HEK293 (cell line): ENCODE measurements at regions not wholly inside any gene's neighbourhood (a gene's known extent, or its start where the extent isn't known, plus 50 kb on each side); places are given as distances from the start of the nearest gene placed in this dataset.

ENCODE experiments used
- CTCF ChIA-PET: fragments of 350-600 bp; formaldehyde crosslinking; extraction: SDS; loops from one replicate; lab custom pipeline; 2021; ENCODE audit warnings: antibody characterized with exemption; lab: Yijun Ruan, JAX
- POLR2A ChIA-PET: fragments of 300-600 bp; formaldehyde crosslinking; extraction: SDS; loops from one replicate; lab custom pipeline; 2020; ENCODE audit warnings: antibody characterized with exemption, inconsistent platforms; lab: Yijun Ruan, JAX
- H3K27ac ChIP-seq: fragments of 200-500 bp; sonication (Bioruptor generic); 2 replicates; pipeline ENCODE4 v1.5.1; 2014; ENCODE audit warnings: low read depth, low read length, control low read depth, inconsistent platforms; ENCODE audit errors: extremely low read depth
- H3K36me3 ChIP-seq, 2 experiments: fragments of 200-500 bp in 1 of 2; sonication (Bioruptor generic) in 1 of 2; 1 replicate in 1 of 2; 2 replicates in 1 of 2; pipeline ENCODE4 v1.5.1; 2014 to 2017; ENCODE audit warnings: inconsistent platforms in 2 of 2, low read length in 2 of 2; ENCODE audit not compliant: control insufficient read depth in 2 of 2, insufficient read depth in 1 of 2
- H3K4me1 ChIP-seq: fragments of 200-500 bp; sonication (Bioruptor generic); 2 replicates; pipeline ENCODE4 v1.5.1; 2014; ENCODE audit warnings: mild to moderate bottlenecking, low read length, inconsistent platforms; ENCODE audit not compliant: control insufficient read depth, insufficient read depth
- H3K4me3 ChIP-seq: 2 replicates; pipeline ENCODE4 v1.5.1; 2011; ENCODE audit warnings: low read depth, mild to moderate bottlenecking, control low read depth, low read length, moderate library complexity
- H3K9me3 ChIP-seq: fragments of 200-500 bp; sonication (Bioruptor generic); 2 replicates; pipeline ENCODE4 v1.5.1; 2014; ENCODE audit warnings: low read depth, low read length, inconsistent platforms; ENCODE audit not compliant: control insufficient read depth, insufficient read depth
- BCL6B ChIP-seq: fragments of 450-650 bp; formaldehyde crosslinking; IDR thresholded peaks from 2 replicates; pipeline ENCODE4 v1.5.1; 2017; ENCODE audit warnings: missing biosample characterization, missing genetic modification characterization
- HIC1 ChIP-seq: fragments of 450-650 bp; formaldehyde crosslinking; IDR thresholded peaks from 2 replicates; pipeline ENCODE4 v1.5.1; 2016; ENCODE audit warnings: missing biosample characterization, missing genetic modification characterization
- KLF7 ChIP-seq: fragments of 450-650 bp; formaldehyde crosslinking; IDR thresholded peaks from 2 replicates; pipeline ENCODE4 v1.5.1; 2016; ENCODE audit warnings: missing biosample characterization, missing genetic modification characterization, borderline replicate concordance
- PRDM1 ChIP-seq: fragments of 450-650 bp; formaldehyde crosslinking; IDR thresholded peaks from 2 replicates; pipeline ENCODE4; 2016; ENCODE audit warnings: missing biosample characterization, missing genetic modification characterization
- SCRT2 ChIP-seq: fragments of 450-650 bp; formaldehyde crosslinking; IDR thresholded peaks from 2 replicates; pipeline ENCODE4 v1.5.1; 2016; ENCODE audit warnings: missing biosample characterization, missing genetic modification characterization
- WT1 ChIP-seq: fragments of 450-650 bp; formaldehyde crosslinking; IDR thresholded peaks from 2 replicates; pipeline ENCODE4 v1.5.1; 2016; ENCODE audit warnings: missing biosample characterization, missing genetic modification characterization
- ZBTB1 ChIP-seq: fragments of 450-650 bp; formaldehyde crosslinking; IDR thresholded peaks from 2 replicates; pipeline ENCODE4 v1.5.1; 2016; ENCODE audit warnings: missing biosample characterization, missing genetic modification characterization
- ZBTB26 ChIP-seq: fragments of 450-650 bp; formaldehyde crosslinking; optimal IDR thresholded peaks from 2 replicates; pipeline ENCODE3; 2016; ENCODE audit warnings: missing biosample characterization, mild to moderate bottlenecking, missing genetic modification characterization
- ZFHX2 ChIP-seq: fragments of 450-650 bp; formaldehyde crosslinking; conservative IDR thresholded peaks from 2 replicates; pipeline ENCODE4 v1.5.1; 2016; ENCODE audit warnings: missing biosample characterization, missing genetic modification characterization
- ZFP69B ChIP-seq: fragments of 450-650 bp; formaldehyde crosslinking; IDR thresholded peaks from 2 replicates; pipeline ENCODE4 v1.5.1; 2016; ENCODE audit warnings: missing biosample characterization, missing genetic modification characterization
- ZNF114 ChIP-seq: fragments of 450-650 bp; formaldehyde crosslinking; IDR thresholded peaks from 2 replicates; pipeline ENCODE4 v1.5.0; 2017; ENCODE audit warnings: missing biosample characterization, missing genetic modification characterization
- ZNF175 ChIP-seq: fragments of 450-650 bp; formaldehyde crosslinking; IDR thresholded peaks from 2 replicates; pipeline ENCODE4 v1.5.1; 2016; ENCODE audit warnings: missing biosample characterization, missing genetic modification characterization
- ZNF311 ChIP-seq: fragments of 450-650 bp; formaldehyde crosslinking; IDR thresholded peaks from 2 replicates; pipeline ENCODE4 v1.5.1; 2017; ENCODE audit warnings: missing biosample characterization, missing genetic modification characterization, borderline replicate concordance
- ZNF426 ChIP-seq: fragments of 450-650 bp; formaldehyde crosslinking; IDR thresholded peaks from 2 replicates; pipeline ENCODE4 v1.5.1; 2017; ENCODE audit warnings: missing biosample characterization, missing genetic modification characterization, mild to moderate bottlenecking, inconsistent platforms, moderate library complexity
- ZNF501 ChIP-seq: fragments of 450-650 bp; formaldehyde crosslinking; IDR thresholded peaks from 2 replicates; pipeline ENCODE4 v1.5.1; 2016; ENCODE audit warnings: missing biosample characterization, missing genetic modification characterization
- ZNF521 ChIP-seq: fragments of 450-650 bp; formaldehyde crosslinking; IDR thresholded peaks from 2 replicates; pipeline ENCODE4 v1.5.1; 2017; ENCODE audit warnings: missing biosample characterization, mild to moderate bottlenecking, missing genetic modification characterization
- ZNF621 ChIP-seq: fragments of 450-650 bp; formaldehyde crosslinking; IDR thresholded peaks from 2 replicates; pipeline ENCODE4 v1.5.1; 2017; ENCODE audit warnings: missing biosample characterization, missing genetic modification characterization
- ZNF692 ChIP-seq: fragments of 450-650 bp; formaldehyde crosslinking; IDR thresholded peaks from 2 replicates; pipeline ENCODE4 v1.5.1; 2016; ENCODE audit warnings: missing biosample characterization, missing genetic modification characterization
- ZNF777 ChIP-seq: fragments of 450-650 bp; formaldehyde crosslinking; IDR thresholded peaks from 2 replicates; pipeline ENCODE4 v1.5.1; 2017; ENCODE audit warnings: missing biosample characterization, missing genetic modification characterization, borderline replicate concordance
- ZSCAN30 ChIP-seq: fragments of 450-650 bp; IDR thresholded peaks from 2 replicates; pipeline ENCODE4 v1.5.1; 2018; ENCODE audit warnings: missing biosample characterization, mild to moderate bottlenecking, missing genetic modification characterization, moderate library complexity

- TF ChIP-seq HIC1 (tag by site-specific recombination) (peak; percentile 50; the same call in 1 of the 2 replicates), ZSCAN30 (0 out of 2 replicates have a peak, but pooled peaks have one; percentile 19), PRDM1 (tag by site-specific recombination) (peak; percentile 76)
Observed at GRCh38 chr1:220370041-220370700, 97.9 kb upstream of the RAB3GAP2 start (continued).

- Histone ChIP-seq H3K9me3 (no peaks in the 10 kb centered on the region), H3K27ac (no peak overlapping the region), H3K4me3 (no peak overlapping the region), H3K4me1 (peaks cover 6% of the 10 kb centered on the region), H3K36me3 (no peaks in the 10 kb centered on the region)
- ChIA-PET POLR2A (no interaction called here), CTCF (interaction anchor here (1.5 kb wide), 1 partner anchor 408 kb away, joined by 6 read pairs; no protein-coding TSS in a partner anchor)
- no peak for TF ChIP-seq ZNF311 (tag by site-specific recombination)
- no peak for TF ChIP-seq KLF7 (tag by site-specific recombination)
- no peak for TF ChIP-seq ZNF521 (tag by site-specific recombination)
- no peak for TF ChIP-seq ZFHX2
- TF ChIP-seq ZFP69B (tag by site-specific recombination), result no peak
- no peak for TF ChIP-seq ZNF501
- no peak for TF ChIP-seq ZBTB1
- TF ChIP-seq ZNF114 (tag by site-specific recombination), result no peak
Observed at GRCh38 chr1:220369511-220369910, 97.3 kb upstream of the RAB3GAP2 start.

- Histone ChIP-seq H3K36me3 (no peaks in the 10 kb centered on the region), H3K4me1 (peaks cover 6% of the 10 kb centered on the region), H3K27ac (no peak overlapping the region), H3K4me3 (no peak overlapping the region), H3K9me3 (no peaks in the 10 kb centered on the region)
- TF ChIP-seq SCRT2 (peak; percentile 27; the same call in 1 of the 2 replicates), ZNF777 (tag by site-specific recombination) (no peak)
- ChIA-PET POLR2A (no interaction called here), CTCF (interaction anchor here (1.5 kb wide), 1 partner anchor 408 kb away, joined by 6 read pairs; no protein-coding TSS in a partner anchor)
Observed at GRCh38 chr1:220368352-220369265, 96.4 kb upstream of the RAB3GAP2 start.

- peaks cover 6% of the 10 kb centered on the region for H3K4me1 ChIP-seq
- H3K9me3 ChIP-seq, result no peaks in the 10 kb centered on the region
- no peak for TF ChIP-seq BCL6B (tag by site-specific recombination)
- no peak for TF ChIP-seq ZNF692 (tag by site-specific recombination)
- no peak for TF ChIP-seq WT1
- no peak for TF ChIP-seq ZNF175 (tag by site-specific recombination)
- TF ChIP-seq ZNF426 (tag by site-specific recombination), result no peak
- no peak for TF ChIP-seq ZBTB26 (tag by site-specific recombination)
- no peak for TF ChIP-seq ZNF621 (tag by site-specific recombination)
- no peaks in the 10 kb centered on the region for H3K36me3 ChIP-seq
- H3K27ac ChIP-seq, result no peak overlapping the region
- no peak overlapping the region for H3K4me3 ChIP-seq
- CTCF ChIA-PET, result no interaction called here
- POLR2A ChIA-PET, result no interaction called here
Observed at GRCh38 chr1:220367833-220368232, 95.6 kb upstream of the RAB3GAP2 start.
